GM12875 (cell line): ENCODE measurements at regions not wholly inside any gene's neighbourhood (a gene's known extent, or its start where the extent isn't known, plus 50 kb on each side); places are given as distances from the start of the nearest gene placed in this dataset.

Experiments used
- H3K4me3 ChIP-seq: one replicate; pipeline ENCODE4 v1.5.1; 2011; ENCODE audit warnings: low read depth, low read length, control low read depth
- TF ChIP-seq, protein P1 (sequence below): IDR thresholded peaks from 2 replicates; pipeline ENCODE4 v1.5.1; 2011; ENCODE audit warnings: low read depth, mild to moderate bottlenecking, control low read depth, inconsistent platforms, low read length, moderate library complexity, borderline replicate concordance; ENCODE audit not compliant: insufficient read depth

- H3K4me3 ChIP-seq, result no peak overlapping the region
- TF ChIP-seq, protein P1, sequence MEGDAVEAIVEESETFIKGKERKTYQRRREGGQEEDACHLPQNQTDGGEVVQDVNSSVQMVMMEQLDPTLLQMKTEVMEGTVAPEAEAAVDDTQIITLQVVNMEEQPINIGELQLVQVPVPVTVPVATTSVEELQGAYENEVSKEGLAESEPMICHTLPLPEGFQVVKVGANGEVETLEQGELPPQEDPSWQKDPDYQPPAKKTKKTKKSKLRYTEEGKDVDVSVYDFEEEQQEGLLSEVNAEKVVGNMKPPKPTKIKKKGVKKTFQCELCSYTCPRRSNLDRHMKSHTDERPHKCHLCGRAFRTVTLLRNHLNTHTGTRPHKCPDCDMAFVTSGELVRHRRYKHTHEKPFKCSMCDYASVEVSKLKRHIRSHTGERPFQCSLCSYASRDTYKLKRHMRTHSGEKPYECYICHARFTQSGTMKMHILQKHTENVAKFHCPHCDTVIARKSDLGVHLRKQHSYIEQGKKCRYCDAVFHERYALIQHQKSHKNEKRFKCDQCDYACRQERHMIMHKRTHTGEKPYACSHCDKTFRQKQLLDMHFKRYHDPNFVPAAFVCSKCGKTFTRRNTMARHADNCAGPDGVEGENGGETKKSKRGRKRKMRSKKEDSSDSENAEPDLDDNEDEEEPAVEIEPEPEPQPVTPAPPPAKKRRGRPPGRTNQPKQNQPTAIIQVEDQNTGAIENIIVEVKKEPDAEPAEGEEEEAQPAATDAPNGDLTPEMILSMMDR, result no peak
These were observed 886.7 kb upstream of the GHITM start for GRCh38 chr10:83252596-83252995.

DNA sequence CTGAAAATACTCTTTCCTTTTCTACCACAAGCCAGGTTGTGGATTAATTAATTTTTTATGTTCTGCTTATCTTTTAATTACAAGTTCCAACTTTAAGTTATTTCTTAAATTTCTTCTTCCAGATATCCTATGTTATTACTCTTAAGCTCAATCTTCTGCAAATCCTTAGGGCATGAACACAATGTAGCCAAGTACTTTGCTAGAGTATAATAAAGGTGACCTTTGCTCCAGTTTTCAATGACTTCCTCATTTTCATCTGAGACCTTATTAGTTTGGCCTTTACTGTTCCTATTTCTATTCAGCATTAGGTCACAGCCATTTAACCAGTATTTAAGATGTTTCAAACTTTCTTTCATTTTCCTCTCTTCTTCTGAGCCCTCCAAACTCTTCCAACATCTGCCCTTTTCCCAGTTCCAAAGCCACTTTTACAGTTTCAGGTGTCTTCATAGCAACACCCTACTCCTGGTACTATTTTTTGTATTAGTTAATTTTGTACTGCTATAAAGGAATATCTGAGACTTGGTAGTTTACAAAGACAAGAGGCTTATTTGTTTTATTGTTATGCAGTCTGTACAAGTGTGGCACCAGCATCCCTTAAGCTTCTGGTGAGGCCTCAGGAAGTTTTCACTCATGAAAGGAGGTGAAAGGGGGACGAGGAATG lies 886.2 kb upstream of the GHITM start:
- TF ChIP-seq, protein P1, result no peak
- no peak overlapping the region for H3K4me3 ChIP-seq

- H3K4me3 ChIP-seq, result no peak overlapping the region
- TF ChIP-seq, protein P1, result no peak
These were observed 884.6 kb upstream of the GHITM start for GRCh38 chr10:83254698-83255097.

DNA sequence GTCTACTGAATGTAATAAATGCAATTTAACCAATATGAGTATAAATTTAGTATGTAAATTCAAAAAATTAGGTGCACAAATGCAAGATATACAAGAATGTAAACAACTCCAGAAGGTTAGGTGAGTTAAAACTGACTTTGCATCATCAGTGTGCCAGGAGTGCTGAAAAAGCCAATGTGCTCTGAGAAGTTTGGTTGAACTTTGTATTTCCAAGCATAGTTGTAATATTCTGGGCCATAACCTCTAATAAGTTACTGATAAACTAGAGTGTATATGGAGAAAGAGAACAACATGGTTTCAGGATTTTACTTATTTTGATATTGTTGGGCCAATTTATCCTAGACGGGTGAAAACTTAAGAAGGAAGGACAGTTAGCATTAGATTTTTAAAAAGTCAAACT lies 876.9 kb upstream of the GHITM start:
- TF ChIP-seq, protein P1, result no peak
- no peak overlapping the region for H3K4me3 ChIP-seq

- H3K4me3 ChIP-seq, result no peak overlapping the region
- TF ChIP-seq, protein P1, result no peak
These were observed 866.5 kb upstream of the GHITM start for GRCh38 chr10:83272666-83273434.

- H3K4me3 ChIP-seq, result no peak overlapping the region
- TF ChIP-seq, protein P1, result no peak
These were observed 865.2 kb upstream of the GHITM start for GRCh38 chr10:83274088-83274487.

DNA sequence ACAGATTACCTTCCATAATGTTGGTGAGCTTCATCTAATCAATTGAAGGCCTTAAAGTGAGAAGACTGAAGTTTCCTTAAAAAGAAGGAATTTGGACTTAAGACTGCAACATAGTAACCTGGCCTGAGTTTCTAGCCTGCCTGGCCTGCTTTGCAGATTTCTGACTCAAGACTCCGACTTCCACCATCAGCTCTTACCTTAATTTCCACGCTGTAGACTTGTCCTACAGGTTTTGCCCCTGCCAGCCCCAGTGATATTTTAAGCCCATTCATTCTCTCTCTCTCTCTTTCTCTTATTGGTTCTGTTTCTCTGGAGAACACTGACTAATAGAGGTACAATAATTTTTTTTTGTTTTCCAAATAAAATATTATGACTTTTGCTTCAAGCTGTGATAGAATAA lies 862.3 kb upstream of the GHITM start:
- TF ChIP-seq, protein P1, result no peak
- no peak overlapping the region for H3K4me3 ChIP-seq
